Esophagus squamous epithelium (tissue), 4 donors: ENCODE measurements at regions not wholly inside any gene's neighbourhood (a gene's known extent, or its start where the extent isn't known, plus 50 kb on each side); places are given as distances from the start of the nearest gene placed in this dataset.

Source experiments
- CTCF ChIP-seq, 6 experiments: fragments of 450-650 bp in 4 of 6; fragments of 200-600 bp in 2 of 6; sonication (generic) in 2 of 6; IDR thresholded peaks; one replicate each; pipeline ENCODE4 v1.5.1; 2016 to 2019; ENCODE audit warnings: antibody characterized with exemption in 6 of 6, mild to moderate bottlenecking in 4 of 6, moderate library complexity in 4 of 6
- POLR2A ChIP-seq, 4 donors: fragments of 450-650 bp; IDR thresholded peaks; one replicate each; pipeline ENCODE4 v1.6.1; 2017; ENCODE audit warnings: antibody characterized with exemption in 4 of 4, mild to moderate bottlenecking in 4 of 4, moderate library complexity in 3 of 4

- TF ChIP-seq POLR2A (IDR thresholded peaks at IDR 0.05) (no peak), CTCF (IDR thresholded peaks at IDR 0.05) (no peak)
Measured at GRCh38 chr20:20939006-20939405, 167.2 kb downstream of the LINC00237 start.
